Activated T-cell treated with anti-CD3 and anti-CD28 coated beads for 1 hour (primary cell): ENCODE measurements at regions not wholly inside any gene's neighbourhood (a gene's known extent, or its start where the extent isn't known, plus 50 kb on each side); places are given as distances from the start of the nearest gene placed in this dataset.

Experiments used
- DNase-seq: peaks from one replicate; pipeline ENCODE4 v3.0.0-alpha.2; 2020; ENCODE audit warnings: low read depth

DNA sequence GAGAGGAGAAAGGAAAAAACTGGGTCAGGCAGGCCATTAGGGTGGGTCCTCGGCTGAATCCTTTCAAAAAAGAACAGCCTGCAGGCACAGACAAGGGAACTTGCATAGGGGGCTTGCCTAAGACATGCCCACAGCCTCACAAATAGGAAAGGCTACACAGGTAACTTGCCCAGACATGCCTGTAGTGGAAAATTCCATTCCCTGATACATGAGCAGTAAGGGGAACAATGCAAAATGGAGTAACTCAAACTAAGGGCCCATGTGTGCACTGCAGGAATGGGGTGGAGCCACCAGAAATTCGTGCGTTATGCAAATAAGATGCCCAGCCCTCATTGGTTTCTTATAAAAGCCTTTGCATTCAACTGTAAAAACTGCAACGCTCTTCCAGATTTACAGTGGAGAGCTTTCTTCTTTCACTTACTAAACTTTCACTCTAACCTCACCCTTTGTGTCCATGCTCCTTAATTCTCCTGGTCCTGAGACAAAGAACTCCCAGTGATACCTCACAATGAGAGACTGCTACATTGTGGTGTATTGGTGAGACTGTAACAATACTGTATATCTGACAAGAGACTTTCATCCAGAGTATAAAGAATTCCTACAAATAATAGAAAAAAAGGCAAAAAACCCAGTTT, 59.5 kb upstream of the SLITRK1 start:
- DNase-seq = no peak

GRCh38 chr13:83940742-83941141, 58.5 kb upstream of the SLITRK1 start:
- no peak for DNase-seq

DNA sequence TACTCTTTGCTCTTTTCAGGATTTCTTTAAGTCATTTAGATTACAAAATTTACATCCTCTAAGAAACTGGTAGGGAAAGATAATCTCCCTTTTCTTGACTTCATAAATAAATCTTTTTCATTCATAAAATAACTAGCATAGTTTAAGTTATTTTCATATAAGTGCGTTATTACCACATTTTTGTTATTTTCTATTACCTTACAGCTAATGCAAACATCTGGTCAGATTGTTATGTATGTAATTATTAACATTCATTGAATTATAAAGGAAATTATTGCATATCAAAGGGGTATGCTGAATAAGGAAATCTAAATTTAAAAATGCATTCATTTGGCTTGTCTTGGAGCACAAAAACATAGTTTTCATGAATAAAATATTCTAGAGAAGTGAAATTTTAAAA, 55.3 kb upstream of the SLITRK1 start:
- DNase-seq = no peak

GRCh38 chr13:83935566-83935965, 53.3 kb upstream of the SLITRK1 start:
- no peak for DNase-seq
